AG04450 (cell line): ENCODE measurements at regions not wholly inside any gene's neighbourhood (a gene's known extent, or its start where the extent isn't known, plus 50 kb on each side); places are given as distances from the start of the nearest gene placed in this dataset.

Experiments used
- CTCF ChIA-PET: fragments of 300-600, 350-600 bp; formaldehyde crosslinking; extraction: SDS; loops from one replicate; lab custom pipeline; 2022; ENCODE audit warnings: antibody characterized with exemption, inconsistent platforms; lab: Charles Lee
- POLR2A ChIA-PET: fragments of 350-600 bp; formaldehyde crosslinking; extraction: SDS; loops from one replicate; lab custom pipeline; 2021; ENCODE audit warnings: antibody characterized with exemption, inconsistent platforms; lab: Yijun Ruan, JAX
- DNase-seq: peaks from one replicate; pipeline ENCODE4 v3.0.0-alpha.2; 2011; ENCODE audit warnings: low read depth, low spot score
- H3K27ac ChIP-seq: one replicate; pipeline ENCODE4 v1.5.1; 2012; ENCODE audit warnings: low read depth, low read length, control low read depth
- H3K27me3 ChIP-seq: one replicate; pipeline ENCODE4 v1.6.0; 2012; ENCODE audit warnings: low read length; ENCODE audit not compliant: control insufficient read depth, insufficient read depth
- H3K4me3 ChIP-seq: 2 replicates; pipeline ENCODE4 v1.5.1; 2011; ENCODE audit warnings: mild to moderate bottlenecking, low read depth, low read length, control low read depth
- H3K9me3 ChIP-seq: 2 replicates; pipeline ENCODE4 v1.5.1; 2012; ENCODE audit warnings: low read length; ENCODE audit not compliant: control insufficient read depth, insufficient read depth
- TF ChIP-seq, protein P1 (sequence below): IDR thresholded peaks from 2 replicates; pipeline ENCODE4 v1.5.1; 2011; ENCODE audit warnings: low read depth, low read length, control low read depth, inconsistent platforms

DNA sequence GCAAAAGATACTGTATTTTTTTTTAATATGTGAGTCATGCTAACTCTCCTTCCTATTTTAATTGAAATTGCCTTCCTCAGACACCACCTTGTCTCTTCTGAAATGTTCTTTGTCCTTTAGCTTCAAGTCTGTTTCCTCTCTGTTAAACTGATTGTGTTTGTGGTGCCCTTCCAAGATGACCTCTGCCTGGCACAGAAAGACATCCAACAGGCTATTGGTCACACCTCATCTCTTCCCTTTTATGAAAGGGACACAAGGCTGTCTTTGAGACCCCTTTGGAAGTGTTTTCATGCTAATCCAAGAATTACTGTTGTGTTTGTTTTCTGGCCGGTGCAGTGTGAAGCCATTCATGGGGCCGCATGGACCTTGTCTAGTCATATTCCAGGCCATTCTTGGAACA lies 94.0 kb upstream of the PIK3C3 start:
- POLR2A ChIA-PET, result no interaction called here
- H3K9me3 ChIP-seq, result no peaks in the 10 kb centered on the region
- CTCF ChIA-PET, result no interaction called here

DNA sequence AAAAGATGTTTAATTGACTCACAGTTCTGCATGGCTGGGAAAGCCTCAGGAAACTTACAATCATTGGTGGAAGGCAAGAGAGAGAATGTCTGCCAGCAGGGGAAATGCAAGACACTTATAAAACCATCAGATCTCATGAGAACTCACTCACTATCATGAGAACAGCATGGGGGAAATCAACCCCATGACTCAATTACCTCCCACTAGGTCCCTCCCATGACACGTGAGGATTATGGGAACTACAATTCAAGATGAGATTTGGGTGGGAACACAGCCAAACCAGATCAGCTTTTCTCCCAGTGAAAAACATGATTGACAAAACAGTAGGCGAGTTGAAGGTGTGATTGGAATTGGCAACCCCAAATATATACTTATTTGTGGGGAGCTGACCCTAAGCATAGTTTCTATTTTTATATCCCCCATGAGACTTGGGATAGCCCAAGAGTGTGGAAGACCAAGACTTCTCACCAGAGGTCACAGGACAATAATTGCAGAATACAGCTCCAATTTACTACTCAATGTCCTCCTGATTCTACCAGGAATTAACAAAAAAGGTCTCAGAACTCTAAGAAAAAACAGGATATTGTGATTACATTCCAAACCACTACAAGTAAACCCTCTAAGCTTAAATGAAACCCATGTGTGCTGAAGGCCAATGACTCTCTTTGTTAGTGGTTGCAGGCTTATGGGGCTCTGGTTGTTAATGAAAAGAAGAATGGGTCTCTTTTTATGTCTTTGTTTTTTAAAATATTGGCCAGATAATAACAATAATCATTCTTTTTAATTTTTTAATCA lies 96.1 kb upstream of the PIK3C3 start:
- Histone ChIP-seq H3K27ac (no peak overlapping the region), H3K27me3 (no peaks in the 10 kb centered on the region), H3K9me3 (no peaks in the 10 kb centered on the region), H3K4me3 (no peak overlapping the region)
- TF ChIP-seq, protein P1, sequence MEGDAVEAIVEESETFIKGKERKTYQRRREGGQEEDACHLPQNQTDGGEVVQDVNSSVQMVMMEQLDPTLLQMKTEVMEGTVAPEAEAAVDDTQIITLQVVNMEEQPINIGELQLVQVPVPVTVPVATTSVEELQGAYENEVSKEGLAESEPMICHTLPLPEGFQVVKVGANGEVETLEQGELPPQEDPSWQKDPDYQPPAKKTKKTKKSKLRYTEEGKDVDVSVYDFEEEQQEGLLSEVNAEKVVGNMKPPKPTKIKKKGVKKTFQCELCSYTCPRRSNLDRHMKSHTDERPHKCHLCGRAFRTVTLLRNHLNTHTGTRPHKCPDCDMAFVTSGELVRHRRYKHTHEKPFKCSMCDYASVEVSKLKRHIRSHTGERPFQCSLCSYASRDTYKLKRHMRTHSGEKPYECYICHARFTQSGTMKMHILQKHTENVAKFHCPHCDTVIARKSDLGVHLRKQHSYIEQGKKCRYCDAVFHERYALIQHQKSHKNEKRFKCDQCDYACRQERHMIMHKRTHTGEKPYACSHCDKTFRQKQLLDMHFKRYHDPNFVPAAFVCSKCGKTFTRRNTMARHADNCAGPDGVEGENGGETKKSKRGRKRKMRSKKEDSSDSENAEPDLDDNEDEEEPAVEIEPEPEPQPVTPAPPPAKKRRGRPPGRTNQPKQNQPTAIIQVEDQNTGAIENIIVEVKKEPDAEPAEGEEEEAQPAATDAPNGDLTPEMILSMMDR, result no peak
- DNase-seq, result no peak
- ChIA-PET POLR2A (no interaction called here), CTCF (no interaction called here)

More for the DNA sequence above, 94.0 kb upstream of the PIK3C3 start:
- Histone ChIP-seq H3K27ac (no peak overlapping the region), H3K4me3 (no peak overlapping the region), H3K27me3 (no peaks in the 10 kb centered on the region)
- no peak for DNase-seq
- TF ChIP-seq, protein P1, result no peak

DNA sequence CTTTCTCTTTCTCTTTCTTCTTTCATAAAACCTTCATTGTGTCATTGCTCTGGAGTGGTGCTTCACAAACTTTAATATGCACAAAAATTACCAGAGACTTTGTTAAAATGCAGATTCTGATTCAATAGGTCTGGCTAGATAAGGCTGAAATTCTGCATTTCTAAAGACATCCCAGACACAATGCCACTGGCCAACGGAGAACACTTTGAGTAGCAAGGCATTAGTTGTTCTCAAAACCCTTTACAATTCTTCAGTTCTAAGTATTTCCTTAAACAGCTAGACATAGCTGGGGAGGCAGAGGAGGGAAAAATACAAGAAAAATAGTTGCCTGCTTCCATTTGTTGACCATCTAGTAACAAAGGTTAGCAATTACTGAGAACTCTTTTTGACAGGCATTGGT lies 101.8 kb upstream of the PIK3C3 start:
- H3K27me3 ChIP-seq, result no peaks in the 10 kb centered on the region
- ChIA-PET CTCF (no interaction called here), POLR2A (no interaction called here)

DNA sequence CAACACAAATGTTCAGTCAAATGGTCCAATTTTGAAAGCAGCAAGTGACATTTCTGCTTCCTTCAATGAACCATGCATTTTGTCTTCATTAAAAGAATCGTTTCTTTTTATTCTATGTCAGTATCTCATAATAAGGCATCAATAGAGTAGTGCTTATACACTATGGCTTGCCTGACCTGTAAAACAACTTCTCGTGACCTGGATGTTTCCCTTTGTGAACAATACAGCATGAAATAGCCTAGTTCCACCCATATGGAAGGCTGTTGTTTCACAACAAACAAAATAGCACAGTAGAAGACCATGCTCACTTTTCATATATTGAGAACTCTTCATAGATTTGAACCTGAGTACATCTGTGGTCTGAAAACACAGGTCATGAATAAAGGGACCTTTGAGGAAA lies 104.3 kb upstream of the PIK3C3 start:
- H3K27ac ChIP-seq, result no peak overlapping the region
- no peak for DNase-seq
- TF ChIP-seq, protein P1, result no peak
- H3K9me3 ChIP-seq, result no peaks in the 10 kb centered on the region
- H3K4me3 ChIP-seq, result no peak overlapping the region
- POLR2A ChIA-PET, result no interaction called here
- CTCF ChIA-PET, result no interaction called here
- H3K27me3 ChIP-seq, result no peaks in the 10 kb centered on the region

More for the DNA sequence above, 101.8 kb upstream of the PIK3C3 start:
- no peak for DNase-seq
- Histone ChIP-seq H3K9me3 (no peaks in the 10 kb centered on the region), H3K4me3 (no peak overlapping the region), H3K27ac (no peak overlapping the region)
- TF ChIP-seq, protein P1, result no peak

DNA sequence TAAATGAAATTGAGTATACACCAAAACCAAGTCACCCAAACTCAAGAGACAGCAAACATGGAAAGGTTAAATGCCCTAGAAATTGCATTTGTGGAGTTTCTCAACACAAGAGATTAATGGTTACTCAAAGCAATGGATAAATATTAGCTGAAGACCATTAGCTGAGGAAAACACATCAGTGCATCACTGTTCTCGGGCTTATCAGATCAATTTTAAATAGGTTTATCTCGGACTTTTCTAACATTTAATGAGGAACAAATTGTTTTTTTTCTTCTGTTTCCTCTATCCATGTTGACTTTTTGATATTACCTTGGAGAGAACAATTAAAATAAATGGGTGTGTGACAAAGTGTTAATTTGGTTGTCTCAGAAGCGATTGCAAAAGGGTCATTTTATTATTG lies 105.4 kb upstream of the PIK3C3 start:
- no peaks in the 10 kb centered on the region for H3K27me3 ChIP-seq
- ChIA-PET CTCF (no interaction called here), POLR2A (no interaction called here)

More for the DNA sequence above, 105.4 kb upstream of the PIK3C3 start:
- no peaks in the 10 kb centered on the region for H3K9me3 ChIP-seq
- TF ChIP-seq, protein P1, result no peak
- no peak overlapping the region for H3K27ac ChIP-seq
- DNase-seq, result no peak
- H3K4me3 ChIP-seq, result no peak overlapping the region
